Fibroblast of lung (primary cell): ENCODE measurements at regions not wholly inside any gene's neighbourhood (a gene's known extent, or its start where the extent isn't known, plus 50 kb on each side); places are given as distances from the start of the nearest gene placed in this dataset.

Experiments used
- DNase-seq, 2 donors: peaks; one replicate each; pipeline versions ENCODE4 v3.0.0 to v3.0.0-alpha.2; 2010; ENCODE audit warnings: low read depth in 2 of 2
- H2AFZ ChIP-seq: 2 replicates; pipeline ENCODE4 v1.5.1; 2012; ENCODE audit warnings: low read length, control low read depth, inconsistent platforms
- H3K27ac ChIP-seq: 2 replicates; pipeline ENCODE4 v1.5.1; 2011; ENCODE audit warnings: low read length, control low read depth; ENCODE audit not compliant: insufficient read depth
- H3K27me3 ChIP-seq: 2 replicates; pipeline ENCODE4 v1.5.1; 2011; ENCODE audit warnings: mild to moderate bottlenecking, low read length; ENCODE audit not compliant: control insufficient read depth, insufficient read depth
- H3K36me3 ChIP-seq: 2 replicates; pipeline ENCODE4 v1.5.1; 2011; ENCODE audit warnings: low read length; ENCODE audit not compliant: control insufficient read depth, insufficient read depth
- H3K4me1 ChIP-seq: 2 replicates; pipeline ENCODE4 v1.5.1; 2011; ENCODE audit warnings: low read length; ENCODE audit not compliant: control insufficient read depth, insufficient read depth; ENCODE audit errors: extremely low read depth
- H3K4me2 ChIP-seq: 2 replicates; pipeline ENCODE4 v1.5.1; 2011; ENCODE audit warnings: low read length, control low read depth; ENCODE audit not compliant: insufficient read depth; ENCODE audit errors: extremely low read depth
- H3K4me3 ChIP-seq, 4 experiments: fragments of 200-600 bp in 1 of 4; sonication (generic) in 1 of 4; replicated peaks in 1 of 4; 2 replicates each; pipeline ENCODE4 v1.5.1; 2011 to 2016; ENCODE audit warnings: low read length in 4 of 4, low read depth in 3 of 4, mild to moderate bottlenecking in 3 of 4, control low read depth in 2 of 4, inconsistent platforms in 1 of 4, mixed read lengths in 1 of 4; ENCODE audit not compliant: insufficient read depth in 1 of 4; ENCODE audit errors: control extremely low read depth in 1 of 4
- H3K79me2 ChIP-seq: 2 replicates; pipeline ENCODE4 v1.5.1; 2012; ENCODE audit warnings: mild to moderate bottlenecking, low read length, inconsistent platforms; ENCODE audit not compliant: control insufficient read depth, insufficient read depth
- H3K9ac ChIP-seq: 2 replicates; pipeline ENCODE4 v1.5.1; 2011; ENCODE audit warnings: mild to moderate bottlenecking, low read length, control low read depth; ENCODE audit not compliant: insufficient read depth
- H3K9me3 ChIP-seq: 2 replicates; pipeline ENCODE4 v1.5.1; 2012; ENCODE audit warnings: low read depth, low read length; ENCODE audit not compliant: control insufficient read depth, insufficient read depth
- H4K20me1 ChIP-seq: 2 replicates; pipeline ENCODE4 v1.5.1; 2011; ENCODE audit warnings: low read length; ENCODE audit not compliant: control insufficient read depth, insufficient read depth; ENCODE audit errors: extremely low read depth
- EZH2 ChIP-seq: IDR thresholded peaks from 2 replicates; pipeline ENCODE4 v1.5.1; 2012; ENCODE audit warnings: low read length, control low read depth, mild to moderate bottlenecking; ENCODE audit errors: missing control alignments
- TF ChIP-seq, protein P1 (sequence below), 2 donors: IDR thresholded peaks in 1 of 2; conservative IDR thresholded peaks in 1 of 2; 1 replicate in 1 of 2; 2 replicates in 1 of 2; pipeline ENCODE4 v1.5.1; 2011 to 2012; ENCODE audit warnings: low read length in 2 of 2, control low read depth in 1 of 2, inconsistent platforms in 1 of 2, low read depth in 1 of 2, mild to moderate bottlenecking in 1 of 2

DNA sequence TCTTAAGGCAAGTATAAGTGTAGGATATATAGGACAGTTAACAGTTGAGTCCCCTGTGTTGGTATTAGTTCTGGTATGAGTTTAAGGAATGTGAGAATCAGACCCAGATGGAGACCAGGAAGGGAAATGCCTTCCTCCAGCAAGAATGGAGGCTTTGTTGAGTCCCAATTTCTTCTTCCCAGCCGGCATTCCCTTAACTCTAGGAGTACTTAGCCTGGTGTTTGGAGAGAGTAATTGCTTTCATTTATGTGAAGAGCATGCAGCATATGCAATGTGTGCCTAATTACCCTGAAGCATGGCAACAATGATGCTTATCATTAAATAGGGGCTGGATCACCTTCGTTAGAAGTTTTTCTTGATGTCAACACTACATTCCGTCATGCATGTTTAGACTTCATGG lies 225.9 kb upstream of the XYLT1 start:
- DNase-seq = no peak
- no peak overlapping the region for H3K9ac ChIP-seq
- H3K9me3 ChIP-seq = no peaks in the 10 kb centered on the region
- H3K4me1 ChIP-seq = no peaks in the 10 kb centered on the region
- no peak overlapping the region for H3K4me2 ChIP-seq
- no peak overlapping the region for H3K4me3 ChIP-seq
- H4K20me1 ChIP-seq = no peaks in the 10 kb centered on the region
- H3K27ac ChIP-seq = no peak overlapping the region
- TF ChIP-seq, protein P1, sequence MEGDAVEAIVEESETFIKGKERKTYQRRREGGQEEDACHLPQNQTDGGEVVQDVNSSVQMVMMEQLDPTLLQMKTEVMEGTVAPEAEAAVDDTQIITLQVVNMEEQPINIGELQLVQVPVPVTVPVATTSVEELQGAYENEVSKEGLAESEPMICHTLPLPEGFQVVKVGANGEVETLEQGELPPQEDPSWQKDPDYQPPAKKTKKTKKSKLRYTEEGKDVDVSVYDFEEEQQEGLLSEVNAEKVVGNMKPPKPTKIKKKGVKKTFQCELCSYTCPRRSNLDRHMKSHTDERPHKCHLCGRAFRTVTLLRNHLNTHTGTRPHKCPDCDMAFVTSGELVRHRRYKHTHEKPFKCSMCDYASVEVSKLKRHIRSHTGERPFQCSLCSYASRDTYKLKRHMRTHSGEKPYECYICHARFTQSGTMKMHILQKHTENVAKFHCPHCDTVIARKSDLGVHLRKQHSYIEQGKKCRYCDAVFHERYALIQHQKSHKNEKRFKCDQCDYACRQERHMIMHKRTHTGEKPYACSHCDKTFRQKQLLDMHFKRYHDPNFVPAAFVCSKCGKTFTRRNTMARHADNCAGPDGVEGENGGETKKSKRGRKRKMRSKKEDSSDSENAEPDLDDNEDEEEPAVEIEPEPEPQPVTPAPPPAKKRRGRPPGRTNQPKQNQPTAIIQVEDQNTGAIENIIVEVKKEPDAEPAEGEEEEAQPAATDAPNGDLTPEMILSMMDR (conservative IDR thresholded peaks at IDR 0.05 in 1 of 2, IDR thresholded peaks at IDR 0.05 in 1 of 2; ENCODE audit: low read depth in 1 of 2, low read length in 2 of 2) = no peak
- no peak for TF ChIP-seq EZH2
- H3K79me2 ChIP-seq = no peaks in the 10 kb centered on the region
- H3K36me3 ChIP-seq = no peaks in the 10 kb centered on the region
- no peak overlapping the region for H2AFZ ChIP-seq
- no peaks in the 10 kb centered on the region for H3K27me3 ChIP-seq

DNA sequence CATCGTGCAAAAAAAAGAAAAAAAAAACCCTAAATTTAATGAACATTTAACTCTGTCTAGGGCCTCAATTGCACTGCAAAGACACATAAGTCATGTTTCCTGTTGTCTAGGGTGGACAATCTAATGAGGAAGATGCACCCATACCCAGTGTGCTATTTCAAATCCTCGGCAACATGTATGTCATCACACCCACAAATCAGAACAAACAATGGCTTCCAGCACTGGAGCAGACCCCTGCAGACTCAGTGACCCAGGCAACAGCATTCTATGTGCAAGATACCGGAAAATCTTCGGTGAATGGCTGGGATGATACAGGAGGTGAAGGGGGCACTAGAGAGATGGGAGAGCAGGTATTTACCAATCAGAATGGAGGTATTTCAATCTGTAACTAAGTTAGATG lies 221.7 kb upstream of the XYLT1 start:
- Histone ChIP-seq H2AFZ (no peak overlapping the region), H3K9me3 (no peaks in the 10 kb centered on the region), H3K27ac (no peak overlapping the region), H3K79me2 (no peaks in the 10 kb centered on the region), H3K4me3 (no peak overlapping the region), H4K20me1 (no peaks in the 10 kb centered on the region), H3K9ac (no peak overlapping the region), H3K36me3 (no peaks in the 10 kb centered on the region), H3K4me1 (no peaks in the 10 kb centered on the region), H3K4me2 (no peak overlapping the region), H3K27me3 (no peaks in the 10 kb centered on the region)
- no peak for DNase-seq
- TF ChIP-seq EZH2 = no peak
- TF ChIP-seq, protein P1 (conservative IDR thresholded peaks at IDR 0.05 in 1 of 2, IDR thresholded peaks at IDR 0.05 in 1 of 2; ENCODE audit: low read depth in 1 of 2, low read length in 2 of 2) = no peak

DNA sequence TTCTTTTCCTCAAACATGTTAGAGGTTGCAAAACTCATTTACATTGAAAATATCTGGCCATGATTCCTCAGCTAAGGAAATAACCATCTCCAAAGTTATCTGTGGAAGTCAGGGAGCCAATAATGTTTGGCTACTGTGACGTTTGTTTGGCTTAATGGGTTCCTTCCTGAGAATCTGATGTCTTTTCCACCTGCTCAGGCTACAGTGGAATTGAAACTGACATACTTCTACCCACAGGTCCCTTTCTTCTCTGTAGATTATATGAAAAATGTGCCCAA lies 221.1 kb upstream of the XYLT1 start:
- TF ChIP-seq EZH2 = no peak
- TF ChIP-seq, protein P1 (conservative IDR thresholded peaks at IDR 0.05 in 1 of 2, IDR thresholded peaks at IDR 0.05 in 1 of 2; ENCODE audit: low read depth in 1 of 2, low read length in 2 of 2) = no peak
- DNase-seq = peak in 1 of 2 donors; percentile 1
- H3K4me1 ChIP-seq = no peaks in the 10 kb centered on the region
- no peaks in the 10 kb centered on the region for H3K36me3 ChIP-seq
- H2AFZ ChIP-seq = no peak overlapping the region
- H3K27ac ChIP-seq = no peak overlapping the region
- H3K4me3 ChIP-seq = no peak overlapping the region
- H3K9me3 ChIP-seq = no peaks in the 10 kb centered on the region
- H3K4me2 ChIP-seq = no peak overlapping the region
- no peaks in the 10 kb centered on the region for H3K27me3 ChIP-seq
- H3K9ac ChIP-seq = no peak overlapping the region
- H4K20me1 ChIP-seq = no peaks in the 10 kb centered on the region
- H3K79me2 ChIP-seq = no peaks in the 10 kb centered on the region
